ENCODE measurements at regions not wholly inside any gene's neighbourhood (a gene's known extent, or its start where the extent isn't known, plus 50 kb on each side); places are given as distances from the start of the nearest gene placed in this dataset.

GRCh38 chrX:124282580-124282979, 49.9 kb upstream of the TEX13D start:
- Mint-ChIP-seq H3K9me3 (no peaks in the 10 kb centered on the region), H3K27me3 (peaks cover 4% of the 10 kb centered on the region), H3K4me1 (no peaks in the 10 kb centered on the region), H3K4me3 (no peak overlapping the region), H3K27ac (no peak overlapping the region), H3K36me3 (no peaks in the 10 kb centered on the region)
- ATAC-seq (ENCODE audit: low read depth) (no peak), DNase-seq (ENCODE audit: low spot score in 2 of 2) (no peak)
